Naive B cell (primary cell): ENCODE measurements at regions not wholly inside any gene's neighbourhood (a gene's known extent, or its start where the extent isn't known, plus 50 kb on each side); places are given as distances from the start of the nearest gene placed in this dataset.

Experiments used
- ATAC-seq, 2 donors: fragments of 150-1000 bp; cut with Tn5 transposase; 2 replicates each; pipeline ENCODE4 v1.10.0; 2021; ENCODE audit warnings: low read depth in 2 of 2, mild to moderate bottlenecking in 2 of 2, moderate library complexity in 2 of 2
- DNase-seq: peaks from one replicate; pipeline ENCODE4 v3.0.0; 2022
- H3K27ac Mint-ChIP-seq, 6 donors: one replicate each; pipeline ENCODE4 v1.8.0; 2020 to 2022; ENCODE audit warnings: mild to moderate bottlenecking in 6 of 6, mixed read lengths in 6 of 6, moderate library complexity in 5 of 6, inconsistent platforms in 2 of 6
- H3K27me3 Mint-ChIP-seq, 3 donors: one replicate each; pipeline ENCODE4 v1.8.0; 2021 to 2022; ENCODE audit warnings: mixed read lengths in 3 of 3, mild to moderate bottlenecking in 1 of 3
- H3K36me3 Mint-ChIP-seq, 2 donors: one replicate each; pipeline ENCODE4 v1.8.0; 2020 to 2022; ENCODE audit warnings: mixed read lengths in 2 of 2, inconsistent platforms in 1 of 2, mild to moderate bottlenecking in 1 of 2
- H3K4me1 Mint-ChIP-seq, 3 donors: one replicate each; pipeline ENCODE4 v1.8.0; 2020 to 2022; ENCODE audit warnings: mixed read lengths in 3 of 3, inconsistent platforms in 1 of 3, mild to moderate bottlenecking in 1 of 3, moderate library complexity in 1 of 3
- H3K4me3 Mint-ChIP-seq, 8 donors: one replicate each; pipeline ENCODE4 v1.8.0; 2020 to 2022; ENCODE audit warnings: mild to moderate bottlenecking in 8 of 8, mixed read lengths in 8 of 8, moderate library complexity in 8 of 8, inconsistent platforms in 2 of 8
- H3K9me3 Mint-ChIP-seq, 7 donors: one replicate each; pipeline ENCODE4 v1.8.0; 2020 to 2022; ENCODE audit warnings: mixed read lengths in 7 of 7, mild to moderate bottlenecking in 5 of 7, inconsistent platforms in 2 of 7, moderate library complexity in 1 of 7

GRCh38 chr6:30272032-30272431, 54.7 kb upstream of the TRIM39 start:
- Mint-ChIP-seq H3K4me3 (no peak overlapping the region), H3K27me3 (no peaks in the 10 kb centered on the region), H3K9me3 (peaks cover 0 to 9% (median 7%) of the 10 kb centered on the region in 7 donors), H3K4me1 (no peaks in the 10 kb centered on the region), H3K27ac (no peak overlapping the region), H3K36me3 (no peaks in the 10 kb centered on the region)
- ATAC-seq: peak in 1 of 2 donors; percentile 52
- no peak for DNase-seq

DNA sequence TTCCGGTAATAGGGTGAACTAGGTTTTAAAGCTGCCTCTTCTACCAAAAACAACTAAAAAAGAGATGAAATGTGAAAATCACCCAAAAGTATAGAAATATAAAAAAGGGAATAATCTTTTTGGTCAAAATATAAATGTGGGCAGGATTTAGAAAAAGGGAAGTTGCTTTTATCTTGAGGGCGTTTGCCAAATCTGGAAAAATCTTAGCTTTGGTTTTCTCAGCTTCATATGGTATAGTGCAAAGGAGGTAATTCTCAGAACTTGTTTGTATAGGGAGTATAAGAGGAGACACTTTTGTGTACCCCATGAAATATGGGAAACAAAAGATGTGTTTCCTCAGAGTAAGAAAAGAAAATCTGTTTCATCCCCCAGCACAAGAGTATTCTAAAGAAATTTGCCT, 54.2 kb upstream of the TRIM26 start:
- ATAC-seq (no peak), DNase-seq (no peak)
- Mint-ChIP-seq H3K27ac (no peak overlapping the region), H3K27me3 (no peaks in the 10 kb centered on the region), H3K9me3 (peaks cover 0 to 8% (median 4%) of the 10 kb centered on the region in 7 donors), H3K4me3 (no peak overlapping the region), H3K36me3 (peaks cover 21 to 33% of the 10 kb centered on the region in 2 donors), H3K4me1 (peaks cover 3 to 14% (median 6%) of the 10 kb centered on the region in 3 donors)

DNA sequence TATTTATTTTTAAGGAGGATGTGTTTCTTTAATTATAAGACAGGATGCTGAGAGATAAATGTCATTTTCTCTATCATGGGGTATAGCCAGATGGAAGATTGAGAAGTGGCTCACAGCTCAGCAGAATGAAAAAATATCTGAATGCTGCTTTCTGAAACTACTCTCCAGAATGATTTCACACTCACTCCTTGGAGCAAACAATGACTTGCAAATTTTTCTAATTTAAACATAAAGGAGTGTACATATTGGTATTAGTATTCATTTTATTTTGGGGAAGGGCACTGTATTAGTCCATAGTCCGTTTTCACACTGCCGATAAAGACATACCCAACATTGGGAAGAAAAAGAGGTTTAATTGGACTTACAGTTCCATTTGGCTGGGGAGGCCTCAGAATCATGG, 52.4 kb upstream of the TRIM26 start:
- ATAC-seq (no peak), DNase-seq (no peak)
- Mint-ChIP-seq H3K36me3 (peaks cover 27 to 33% of the 10 kb centered on the region in 2 donors), H3K9me3 (no peaks in the 10 kb centered on the region), H3K27ac (no peak overlapping the region), H3K27me3 (no peaks in the 10 kb centered on the region), H3K4me3 (peak overlapping the region in 1 of 8 donors; percentile 2), H3K4me1 (peaks cover 17 to 22% (median 19%) of the 10 kb centered on the region in 3 donors)

DNA sequence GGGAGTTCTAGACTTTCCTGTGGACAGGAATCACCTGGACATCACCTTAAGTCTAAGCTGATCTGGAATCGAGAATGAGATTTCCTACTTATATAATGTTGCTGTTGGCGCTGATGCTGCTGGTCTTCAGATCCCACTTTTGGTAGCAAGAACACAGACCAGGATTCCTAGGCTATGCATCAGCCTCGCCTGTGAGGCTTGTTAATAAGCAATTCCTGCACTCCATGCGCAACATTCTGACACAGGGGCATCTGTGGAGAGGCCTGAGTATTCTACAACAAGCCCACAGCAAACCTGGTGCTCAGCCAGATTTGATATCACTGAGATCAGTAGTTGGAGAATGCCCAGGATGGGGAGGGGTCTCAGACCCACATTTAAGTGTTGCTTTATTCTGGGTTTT, 52.0 kb upstream of the TRIM26 start:
- no peak overlapping the region for H3K27ac Mint-ChIP-seq
- peak overlapping the region in 1 of 8 donors; percentile 11 for H3K4me3 Mint-ChIP-seq
- H3K4me1 Mint-ChIP-seq: peaks cover 19 to 26% (median 21%) of the 10 kb centered on the region in 3 donors
- no peaks in the 10 kb centered on the region for H3K9me3 Mint-ChIP-seq
- ATAC-seq (no peak), DNase-seq (no peak)
- H3K36me3 Mint-ChIP-seq: peaks cover 27 to 33% of the 10 kb centered on the region in 2 donors
- H3K27me3 Mint-ChIP-seq: no peaks in the 10 kb centered on the region

DNA sequence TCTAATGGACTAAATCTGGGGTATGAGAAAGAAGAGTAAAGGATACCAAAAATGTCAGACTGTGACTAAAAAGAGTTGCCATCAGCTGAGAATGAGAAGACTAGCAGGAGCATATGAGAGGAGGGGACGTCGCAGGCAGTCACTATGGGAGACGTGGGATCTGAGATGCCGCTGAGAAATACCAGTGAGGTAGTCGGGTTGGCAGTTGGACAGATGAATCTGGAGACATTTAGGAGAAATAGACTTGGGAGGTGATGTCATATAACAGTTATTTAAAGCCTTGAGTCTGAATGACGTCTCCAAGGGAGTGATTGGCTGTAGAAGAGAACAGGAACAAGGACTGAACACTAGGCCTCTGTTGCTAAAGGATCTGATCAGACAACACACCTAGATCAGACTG, 51.5 kb upstream of the TRIM26 start:
- Mint-ChIP-seq H3K27me3 (no peaks in the 10 kb centered on the region), H3K4me1 (peaks cover 19 to 29% (median 25%) of the 10 kb centered on the region in 3 donors), H3K9me3 (no peaks in the 10 kb centered on the region), H3K27ac (peak overlapping the region in 2 of 6 donors; percentile 32 to 62), H3K36me3 (peaks cover 27 to 33% of the 10 kb centered on the region in 2 donors), H3K4me3 (peak overlapping the region in 1 of 8 donors; percentile 11)
- ATAC-seq (no peak), DNase-seq (no peak)

DNA sequence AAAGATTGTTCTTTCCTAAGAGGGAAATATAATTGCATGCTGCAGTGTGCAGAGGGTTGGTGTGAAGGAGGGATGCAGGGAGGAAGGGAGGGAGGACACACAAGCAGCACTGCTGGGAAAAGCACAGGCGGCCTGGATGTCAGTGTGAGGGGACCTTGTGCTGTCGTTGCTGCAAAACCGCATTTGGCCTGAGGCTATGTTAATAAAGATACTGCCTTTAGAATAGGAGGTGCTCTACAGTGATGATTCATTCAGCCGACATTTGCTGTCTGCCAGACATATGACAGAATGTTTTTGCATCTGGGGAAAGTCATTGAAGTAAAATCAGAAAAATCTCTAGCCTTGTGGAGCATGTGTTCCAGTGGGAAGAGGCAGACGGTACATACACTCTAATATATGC, 50.5 kb upstream of the TRIM26 start:
- no peaks in the 10 kb centered on the region for H3K9me3 Mint-ChIP-seq
- H3K27me3 Mint-ChIP-seq: no peaks in the 10 kb centered on the region
- peaks cover 27 to 33% of the 10 kb centered on the region in 2 donors for H3K36me3 Mint-ChIP-seq
- ATAC-seq (no peak), DNase-seq (no peak)
- H3K4me3 Mint-ChIP-seq: peak overlapping the region in 2 of 8 donors; percentile 25 to 96
- peak overlapping the region in 1 of 6 donors; percentile 63 for H3K27ac Mint-ChIP-seq
- peaks cover 27 to 37% (median 35%) of the 10 kb centered on the region in 3 donors for H3K4me1 Mint-ChIP-seq
